PC-9 (cell line): ENCODE measurements at regions not wholly inside any gene's neighbourhood (a gene's known extent, or its start where the extent isn't known, plus 50 kb on each side); places are given as distances from the start of the nearest gene placed in this dataset.

Experiments used
- CTCF ChIP-seq: fragments of 200-600 bp; sonication (generic); conservative IDR thresholded peaks from 2 replicates; pipeline ENCODE4 v1.6.1; 2017; ENCODE audit warnings: mixed run types, antibody characterized with exemption, mild to moderate bottlenecking, moderate library complexity
- EZH2 ChIP-seq: fragments of 200-600 bp; sonication (generic); IDR thresholded peaks from 2 replicates; pipeline ENCODE4 v1.8.0; 2017; ENCODE audit warnings: antibody characterized with exemption, low read depth

DNA sequence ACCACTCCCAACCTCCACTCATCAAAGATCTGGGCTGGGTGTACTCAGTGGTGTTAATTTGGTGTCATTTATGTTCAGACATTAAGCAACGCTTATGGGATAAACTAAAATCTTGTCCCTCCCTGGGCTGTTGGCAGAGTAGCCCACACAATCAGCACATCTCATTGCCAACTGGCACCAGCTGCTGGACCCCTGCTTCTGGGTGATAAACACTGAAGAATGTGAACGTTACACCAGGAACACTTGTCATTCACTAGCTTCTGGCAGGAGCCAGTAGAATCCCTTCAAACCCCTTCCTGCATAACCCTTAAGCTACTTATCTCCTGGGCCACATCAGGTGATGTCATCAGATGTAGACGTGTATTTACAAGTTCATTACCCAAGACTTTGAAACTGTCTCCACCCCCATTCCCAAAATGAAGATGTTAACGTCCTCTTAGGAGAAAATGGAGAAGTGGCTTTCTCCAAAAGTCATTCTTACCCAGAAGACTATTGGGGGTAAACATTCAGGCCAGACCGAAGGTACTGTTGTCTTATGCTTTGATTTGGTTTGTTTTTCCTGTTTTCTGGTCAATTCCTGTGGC lies 107.8 kb upstream of the CD93 start:
- no peak for TF ChIP-seq CTCF
- TF ChIP-seq EZH2: no peak
